GM19372 (cell line): ENCODE measurements at regions not wholly inside any gene's neighbourhood (a gene's known extent, or its start where the extent isn't known, plus 50 kb on each side); places are given as distances from the start of the nearest gene placed in this dataset.

Experiments
- ATAC-seq: cut with Tn5 transposase; IDR thresholded peaks from one replicate; pipeline ENCODE4 v1.9.1; 2021; ENCODE audit warnings: mild to moderate bottlenecking, low read depth, moderate library complexity; ENCODE audit not compliant: unreplicated experiment

DNA sequence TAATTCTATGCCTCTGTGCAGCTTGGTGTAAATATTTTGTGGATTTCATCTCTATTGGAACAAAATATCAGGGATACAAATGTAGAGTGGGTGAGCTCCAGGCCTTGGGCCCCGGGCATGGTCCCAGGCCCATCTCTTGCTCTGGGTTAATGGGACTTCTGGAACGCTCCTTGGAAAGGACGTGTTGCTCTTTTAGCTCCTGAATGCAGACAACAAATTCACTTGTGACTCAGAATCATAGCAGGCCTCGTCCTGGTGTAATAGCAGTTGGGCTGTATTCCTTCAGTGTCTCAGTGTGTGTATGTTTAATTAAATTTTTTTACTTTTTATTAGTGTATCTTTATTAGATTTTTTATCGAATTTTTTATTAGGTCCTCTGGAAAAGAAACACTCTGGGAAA is 266.7 kb upstream of the C2CD4B start:
- ATAC-seq, result no peak

DNA sequence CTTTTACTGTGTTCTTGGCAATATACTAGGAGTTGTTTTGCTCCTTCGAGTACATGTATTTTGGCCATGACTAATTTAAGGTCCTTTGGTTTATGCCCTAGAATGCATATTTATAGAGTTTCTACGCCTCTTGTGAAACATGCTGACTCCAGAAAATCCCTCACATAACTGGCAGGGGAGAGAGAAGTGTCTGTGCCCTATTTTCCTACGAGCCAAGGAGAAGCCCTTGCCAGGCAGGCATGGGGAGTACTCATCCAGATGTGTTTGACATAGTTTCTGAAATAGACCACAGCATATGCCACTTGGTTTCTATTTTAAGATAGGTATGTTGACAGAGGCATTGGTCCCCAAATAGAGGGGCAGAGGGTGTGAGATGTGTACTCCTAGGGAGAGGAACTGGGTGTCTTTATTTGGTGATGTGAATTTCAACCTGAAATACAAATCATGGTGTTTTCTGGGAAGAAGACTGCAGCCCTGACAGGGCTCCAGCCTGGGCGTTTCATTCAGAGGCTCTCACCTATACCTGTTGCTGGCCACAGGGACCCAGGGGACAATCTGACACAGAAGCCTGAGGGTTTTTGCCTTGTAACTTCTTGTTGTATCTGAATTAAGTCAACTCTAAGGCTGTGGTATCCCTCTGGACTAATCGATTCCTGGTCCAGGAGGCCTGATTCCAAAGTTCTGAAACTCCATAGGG is 267.8 kb upstream of the C2CD4B start:
- no peak for ATAC-seq

DNA sequence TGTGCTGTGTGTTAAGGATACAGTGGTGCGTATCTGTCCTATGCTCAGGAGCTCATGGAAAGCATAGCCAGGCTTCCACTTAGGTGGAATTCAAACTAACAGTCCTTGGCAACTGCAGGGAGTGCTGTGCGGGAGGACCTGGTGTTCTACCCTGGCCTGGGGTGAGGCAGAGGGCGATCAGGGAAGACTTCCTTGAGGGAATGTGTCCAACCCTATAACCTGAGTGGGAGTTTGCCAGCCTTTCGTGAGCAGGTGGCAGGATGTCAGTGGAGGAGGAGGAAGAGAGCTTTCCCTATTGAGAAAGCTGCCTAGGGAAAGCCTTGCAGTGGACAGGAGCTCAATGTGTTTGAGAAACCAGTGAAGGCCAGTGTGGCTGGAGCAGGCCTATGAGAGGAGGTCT is 271.1 kb upstream of the C2CD4B start:
- no peak for ATAC-seq

DNA sequence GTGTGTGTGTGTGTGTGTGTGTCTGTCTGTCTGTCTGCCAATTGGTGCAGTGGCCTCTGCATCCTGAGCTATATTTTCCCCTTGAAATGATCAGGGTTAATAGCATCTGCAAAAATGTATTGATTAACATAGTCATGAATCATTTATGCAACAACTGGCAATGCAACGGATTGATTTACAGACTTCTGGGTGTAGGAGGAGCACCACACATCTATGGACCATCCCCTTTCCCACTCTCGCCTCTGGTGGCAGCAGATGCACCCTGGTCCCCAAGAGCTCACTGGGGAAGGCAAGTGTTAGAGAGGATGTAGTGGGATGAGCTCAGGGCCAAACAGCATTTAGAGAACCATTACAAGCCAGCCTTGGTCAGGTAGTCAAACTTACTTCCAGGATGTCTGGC is 272.7 kb upstream of the C2CD4B start:
- ATAC-seq, result no peak

GRCh38 chr15:62439543-62440016 is 274.5 kb upstream of the C2CD4B start:
- no peak for ATAC-seq

- ATAC-seq, result no peak
Observed at GRCh38 chr15:62440362-62441105, 275.4 kb upstream of the C2CD4B start.

- ATAC-seq, result no peak
Observed at GRCh38 chr15:62444104-62445022, 279.3 kb upstream of the C2CD4B start.

DNA sequence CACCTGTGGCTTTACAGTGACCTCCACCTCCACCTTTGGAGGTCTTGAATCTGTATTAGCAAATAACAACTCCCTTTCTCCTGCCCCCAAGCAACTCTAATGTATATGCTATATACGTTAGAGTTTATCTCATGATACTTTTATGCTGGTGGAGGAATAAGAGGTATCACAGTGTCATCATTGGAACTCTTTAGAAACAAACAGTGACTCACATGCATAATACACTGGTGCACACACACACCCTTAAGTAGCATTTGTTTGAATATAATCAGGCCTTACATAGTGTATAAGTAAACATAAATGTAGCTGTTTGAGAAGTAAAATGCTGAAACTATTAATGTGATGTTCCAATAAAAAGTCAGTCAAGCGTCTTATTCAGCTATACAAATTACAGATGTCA is 280.2 kb upstream of the C2CD4B start:
- no peak for ATAC-seq

- ATAC-seq, result no peak
Observed at GRCh38 chr15:62446984-62447383, 281.9 kb upstream of the C2CD4B start.

GRCh38 chr15:62447742-62448141 is 282.7 kb upstream of the C2CD4B start:
- ATAC-seq, result no peak

GRCh38 chr15:62449638-62450037 is 284.6 kb upstream of the C2CD4B start:
- ATAC-seq, result no peak

GRCh38 chr15:62450061-62450460 is 285.0 kb upstream of the C2CD4B start:
- ATAC-seq, result no peak

GRCh38 chr15:62452026-62452425 is 286.9 kb upstream of the C2CD4B start:
- ATAC-seq, result no peak

- ATAC-seq, result no peak
Observed at GRCh38 chr15:62452667-62453066, 287.6 kb upstream of the C2CD4B start.

DNA sequence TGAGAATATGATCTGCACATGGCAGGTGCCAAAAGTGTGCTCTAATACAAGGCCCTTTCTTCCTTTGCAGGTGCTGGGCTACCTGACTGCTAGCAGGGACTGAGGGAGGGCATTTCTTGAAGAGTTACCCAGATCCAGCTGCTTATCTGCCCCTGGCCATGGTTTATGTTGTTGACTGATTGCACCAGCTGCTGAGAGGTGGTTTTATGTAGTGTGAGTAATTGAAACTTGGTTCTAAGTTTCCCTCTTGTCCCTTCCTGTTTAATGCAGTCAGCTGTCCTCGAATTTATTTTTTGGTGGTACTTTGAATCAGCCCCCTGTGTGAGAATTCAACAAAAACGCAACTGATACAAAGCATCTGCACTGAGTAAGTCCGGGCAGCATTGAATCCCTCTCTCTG is 288.3 kb upstream of the C2CD4B start:
- no peak for ATAC-seq

- no peak for ATAC-seq
Observed at GRCh38 chr15:62453981-62454380, 288.9 kb upstream of the C2CD4B start.

GRCh38 chr15:62454567-62455172 is 289.6 kb upstream of the C2CD4B start:
- ATAC-seq, result no peak

GRCh38 chr15:62455441-62455921 is 290.4 kb upstream of the C2CD4B start:
- no peak for ATAC-seq

- ATAC-seq, result no peak
Observed at GRCh38 chr15:62456011-62456920, 291.2 kb upstream of the C2CD4B start.
